ENCODE measurements at regions not wholly inside any gene's neighbourhood (a gene's known extent, or its start where the extent isn't known, plus 50 kb on each side); places are given as distances from the start of the nearest gene placed in this dataset.

GRCh38 chr12:82299319-82300025 lies 58.7 kb downstream of the CCDC59 start:
- no peak for TF ChIP-seq ZNF274 (IDR thresholded peaks at IDR 0.05; ENCODE audit: low read depth, low read length)
- no peak for TF ChIP-seq SUZ12 (IDR thresholded peaks at IDR 0.05; ENCODE audit: extremely low read depth, insufficient read depth, insufficient read length)
- no peak for TF ChIP-seq YY1 (IDR thresholded peaks at IDR 0.05; ENCODE audit: insufficient read depth, insufficient read length)
